Chondrocyte (in vitro differentiated cells): ENCODE measurements at regions not wholly inside any gene's neighbourhood (a gene's known extent, or its start where the extent isn't known, plus 50 kb on each side); places are given as distances from the start of the nearest gene placed in this dataset.
A peak's percentile ranks its signal among the peaks of the same experiment; 100 is the strongest.
"Not testable (repeated sequence)": the region's sequence is repeated elsewhere in the genome, so short reads cannot be mapped to it uniquely, and the experiment has no call there.

Experiments
- DNase-seq: peaks from one replicate; pipeline ENCODE4 v3.0.0; 2021; ENCODE audit warnings: mixed read lengths, low spot score
- H3K27ac Mint-ChIP-seq: one replicate; pipeline ENCODE4 v1.8.0; 2021; ENCODE audit warnings: mild to moderate bottlenecking, moderate library complexity, mixed read lengths; ENCODE audit not compliant: unreplicated experiment
- H3K27me3 Mint-ChIP-seq: 2 replicates; pipeline ENCODE4 v1.8.0; 2021; ENCODE audit warnings: low read depth, mixed read lengths
- H3K36me3 Mint-ChIP-seq: 2 replicates; pipeline ENCODE4 v1.8.0; 2021; ENCODE audit warnings: low read depth, mixed read lengths
- H3K4me1 Mint-ChIP-seq: 2 replicates; pipeline ENCODE4 v1.8.0; 2021; ENCODE audit warnings: low read depth, mild to moderate bottlenecking, mixed read lengths
- H3K4me3 Mint-ChIP-seq: one replicate; pipeline ENCODE4 v1.8.0; 2021; ENCODE audit warnings: mild to moderate bottlenecking, moderate library complexity, mixed read lengths; ENCODE audit not compliant: unreplicated experiment
- H3K9me3 Mint-ChIP-seq: 2 replicates; pipeline ENCODE4 v1.8.0; 2021; ENCODE audit warnings: low read depth, mixed read lengths
- TF ChIP-seq, protein P1 (sequence below): fragments of 200-600 bp; sonication (generic); IDR thresholded peaks from 2 replicates; pipeline ENCODE4 v1.5.0; 2021; ENCODE audit warnings: antibody characterized with exemption, mild to moderate bottlenecking, moderate library complexity

DNA sequence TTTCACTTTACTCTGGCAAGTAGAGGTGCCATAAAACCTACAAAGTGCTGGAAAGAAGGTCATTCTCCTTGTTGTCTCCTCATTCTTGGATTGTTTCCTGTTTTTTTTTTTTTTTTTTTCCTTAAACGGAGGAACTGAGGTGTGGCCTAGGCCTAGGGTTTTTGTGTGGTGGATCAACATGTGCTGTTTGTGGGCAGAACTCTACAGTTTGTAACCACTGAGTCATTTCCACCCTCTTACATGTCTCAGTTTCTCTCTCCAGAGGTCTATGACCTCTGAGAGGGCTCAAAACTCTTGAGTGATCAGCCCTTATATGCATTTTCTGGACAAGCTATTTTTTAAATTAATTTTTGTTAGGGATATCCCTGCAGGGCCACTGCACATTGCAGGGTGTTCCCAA, 296.0 kb downstream of the PPP1R3A start:
- Mint-ChIP-seq H3K36me3 (peaks cover 2% of the 10 kb centered on the region), H3K4me1 (no peaks in the 10 kb centered on the region), H3K4me3 (no peak overlapping the region), H3K27ac (no peak overlapping the region), H3K27me3 (peaks cover 2% of the 10 kb centered on the region), H3K9me3 (peaks cover 29% of the 10 kb centered on the region)
- DNase-seq, result no peak
- TF ChIP-seq, protein P1, sequence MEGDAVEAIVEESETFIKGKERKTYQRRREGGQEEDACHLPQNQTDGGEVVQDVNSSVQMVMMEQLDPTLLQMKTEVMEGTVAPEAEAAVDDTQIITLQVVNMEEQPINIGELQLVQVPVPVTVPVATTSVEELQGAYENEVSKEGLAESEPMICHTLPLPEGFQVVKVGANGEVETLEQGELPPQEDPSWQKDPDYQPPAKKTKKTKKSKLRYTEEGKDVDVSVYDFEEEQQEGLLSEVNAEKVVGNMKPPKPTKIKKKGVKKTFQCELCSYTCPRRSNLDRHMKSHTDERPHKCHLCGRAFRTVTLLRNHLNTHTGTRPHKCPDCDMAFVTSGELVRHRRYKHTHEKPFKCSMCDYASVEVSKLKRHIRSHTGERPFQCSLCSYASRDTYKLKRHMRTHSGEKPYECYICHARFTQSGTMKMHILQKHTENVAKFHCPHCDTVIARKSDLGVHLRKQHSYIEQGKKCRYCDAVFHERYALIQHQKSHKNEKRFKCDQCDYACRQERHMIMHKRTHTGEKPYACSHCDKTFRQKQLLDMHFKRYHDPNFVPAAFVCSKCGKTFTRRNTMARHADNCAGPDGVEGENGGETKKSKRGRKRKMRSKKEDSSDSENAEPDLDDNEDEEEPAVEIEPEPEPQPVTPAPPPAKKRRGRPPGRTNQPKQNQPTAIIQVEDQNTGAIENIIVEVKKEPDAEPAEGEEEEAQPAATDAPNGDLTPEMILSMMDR, result no peak

GRCh38 chr7:113610572-113610971, 308.2 kb downstream of the PPP1R3A start:
- Mint-ChIP-seq H3K4me3 (no peak overlapping the region), H3K27ac (no peak overlapping the region), H3K9me3 (no peaks in the 10 kb centered on the region), H3K4me1 (peaks cover 3% of the 10 kb centered on the region), H3K27me3 (peaks cover 10% of the 10 kb centered on the region), H3K36me3 (no peaks in the 10 kb centered on the region)
- DNase-seq, result no peak
- TF ChIP-seq, protein P1, result no peak

GRCh38 chr7:113608782-113609181, 310.0 kb downstream of the PPP1R3A start:
- DNase-seq, result no peak
- no peak overlapping the region for H3K4me3 Mint-ChIP-seq
- no peaks in the 10 kb centered on the region for H3K36me3 Mint-ChIP-seq
- H3K9me3 Mint-ChIP-seq, result no peaks in the 10 kb centered on the region
- TF ChIP-seq, protein P1, result no peak
- H3K27me3 Mint-ChIP-seq, result peaks cover 11% of the 10 kb centered on the region
- H3K27ac Mint-ChIP-seq, result no peak overlapping the region
- peaks cover 6% of the 10 kb centered on the region for H3K4me1 Mint-ChIP-seq

GRCh38 chr7:113606325-113606724, 312.5 kb downstream of the PPP1R3A start:
- Mint-ChIP-seq H3K27ac (no peak overlapping the region), H3K4me1 (peaks cover 6% of the 10 kb centered on the region), H3K27me3 (peaks cover 9% of the 10 kb centered on the region), H3K4me3 (no peak overlapping the region), H3K36me3 (no peaks in the 10 kb centered on the region), H3K9me3 (peaks cover 8% of the 10 kb centered on the region)
- no peak for DNase-seq
- TF ChIP-seq, protein P1, result no peak

GRCh38 chr7:113600428-113600827, 318.4 kb downstream of the PPP1R3A start:
- not testable (repeated sequence) for H3K4me3 Mint-ChIP-seq, H3K27ac Mint-ChIP-seq, H3K36me3 Mint-ChIP-seq, H3K4me1 Mint-ChIP-seq, DNase-seq
- Mint-ChIP-seq H3K27me3 (peaks cover 22% of the 10 kb centered on the region), H3K9me3 (peaks cover 13% of the 10 kb centered on the region)

- not testable (repeated sequence) for H3K4me3 Mint-ChIP-seq, H3K4me1 Mint-ChIP-seq, H3K27ac Mint-ChIP-seq, H3K36me3 Mint-ChIP-seq, H3K9me3 Mint-ChIP-seq
- DNase-seq, result peak; percentile 87
- peaks cover 13% of the 10 kb centered on the region for H3K27me3 Mint-ChIP-seq
Measured at GRCh38 chr7:113593455-113593854, 325.4 kb downstream of the PPP1R3A start.

- H3K4me3 Mint-ChIP-seq, DNase-seq, H3K27me3 Mint-ChIP-seq, H3K27ac Mint-ChIP-seq, H3K4me1 Mint-ChIP-seq, H3K9me3 Mint-ChIP-seq, H3K36me3 Mint-ChIP-seq: not testable (repeated sequence)
Measured at GRCh38 chr7:113592924-113593323, 325.9 kb downstream of the PPP1R3A start.
